Mucosa of descending colon (tissue), 3 donors: ENCODE measurements at regions not wholly inside any gene's neighbourhood (a gene's known extent, or its start where the extent isn't known, plus 50 kb on each side); places are given as distances from the start of the nearest gene placed in this dataset.

ENCODE experiments used
- ATAC-seq: fragments of 200-7000 bp; cut with Tn5 transposase; one replicate; pipeline ENCODE4 v1.9.1; 2020; ENCODE audit warnings: mild to moderate bottlenecking, moderate library complexity
- DNase-seq, 3 donors: peaks; one replicate each; pipeline ENCODE4 v3.0.0-alpha.2; 2020
- H3K36me3 ChIP-seq: fragments of 200-600 bp; one replicate; pipeline ENCODE4 v1.8.0; 2021; ENCODE audit warnings: low read depth, mild to moderate bottlenecking
- H3K4me1 ChIP-seq: fragments of 200-600 bp; one replicate; pipeline ENCODE4 v1.8.0; 2021; ENCODE audit warnings: low read depth, mild to moderate bottlenecking
- H3K4me3 ChIP-seq: fragments of 200-600 bp; one replicate; pipeline ENCODE4 v1.8.0; 2021; ENCODE audit warnings: mild to moderate bottlenecking
- H3K9me3 ChIP-seq: fragments of 200-600 bp; one replicate; pipeline ENCODE4 v1.8.0; 2021; ENCODE audit warnings: mild to moderate bottlenecking
- CTCF ChIP-seq: fragments of 200-600 bp; IDR thresholded peaks from one replicate; pipeline ENCODE4 v1.8.0; 2022; ENCODE audit warnings: antibody characterized with exemption, mild to moderate bottlenecking
- intact Hi-C, 2 donors: fragments of 100-400 bp; cut with DNase I in 1 of 2; cut with micrococcal nuclease in 1 of 2; formaldehyde crosslinking; loops; one replicate each; pipeline versions ENCODE4 v1.11.0 to v1.11.1; 2022; cut with DNase I, micrococcal nuclease
- donor health status: DM: no; HTN: no; CAD: no; lungs with moderate emphysema.
- donor health status: DM: no; HTN: no; CAD: no.
- donor health status: DM: no; HTN: yes; CAD: no.

DNA sequence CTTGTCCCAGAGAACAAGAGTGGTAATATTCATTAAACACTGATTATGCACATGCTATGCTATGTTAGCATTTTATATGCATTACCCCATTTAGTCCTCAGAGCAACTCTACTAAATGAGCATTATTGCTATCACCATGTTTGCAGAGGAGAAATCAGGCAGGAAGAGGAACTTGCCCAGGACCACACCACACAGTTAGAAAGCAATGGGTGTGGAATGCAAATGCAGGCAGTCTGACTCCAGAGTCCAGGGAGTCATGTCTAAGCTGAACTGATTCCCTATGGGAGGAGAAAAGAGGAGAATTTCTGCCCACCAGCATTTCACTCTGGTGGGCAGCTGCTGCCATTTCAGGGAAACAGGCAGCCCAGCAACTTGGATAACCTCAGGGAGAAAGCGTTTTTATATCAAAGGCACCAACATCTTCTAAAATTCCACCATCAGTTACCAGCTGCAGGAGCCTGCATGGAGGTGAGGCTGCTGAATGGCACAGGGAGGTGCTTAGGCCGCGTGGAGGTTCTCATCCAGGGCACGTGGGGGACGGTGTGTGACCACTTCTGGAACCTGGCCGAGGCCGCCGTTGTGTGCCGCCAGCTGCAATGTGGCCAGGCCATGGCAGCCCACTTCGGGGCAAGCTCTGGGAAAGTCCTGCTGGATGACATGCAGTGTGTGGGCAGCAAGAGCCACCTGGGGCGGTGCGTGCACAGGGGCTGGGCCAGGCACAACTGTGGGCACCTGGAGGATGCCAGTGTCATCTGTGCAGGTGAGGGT lies 68.2 kb upstream of the C10orf120 start:
- no peak for ATAC-seq
- no peaks in the 10 kb centered on the region for H3K9me3 ChIP-seq

GRCh38 chr10:122765412-122765811 lies 65.8 kb upstream of the C10orf120 start:
- Histone ChIP-seq H3K4me3 (no peak overlapping the region), H3K9me3 (peaks cover 6% of the 10 kb centered on the region), H3K36me3 (no peaks in the 10 kb centered on the region), H3K4me1 (no peaks in the 10 kb centered on the region)
- DNase-seq (no peak), ATAC-seq (no peak)
- TF ChIP-seq CTCF: no peak
- intact Hi-C loops: no loop called here

More for the DNA sequence above, 68.2 kb upstream of the C10orf120 start:
- Histone ChIP-seq H3K36me3 (no peaks in the 10 kb centered on the region), H3K4me1 (no peaks in the 10 kb centered on the region), H3K4me3 (no peak overlapping the region)
- intact Hi-C loops: no loop called here
- peak in 1 of 3 donors; percentile 36 for DNase-seq
- no peak for TF ChIP-seq CTCF

GRCh38 chr10:122756656-122757055 lies 57.0 kb upstream of the C10orf120 start:
- DNase-seq (no peak), ATAC-seq (no peak)
- peaks cover 9% of the 10 kb centered on the region for H3K9me3 ChIP-seq
- TF ChIP-seq CTCF: no peak
- no peaks in the 10 kb centered on the region for H3K36me3 ChIP-seq
- no peak overlapping the region for H3K4me3 ChIP-seq
- no peaks in the 10 kb centered on the region for H3K4me1 ChIP-seq
- intact Hi-C loops: no loop called here

DNA sequence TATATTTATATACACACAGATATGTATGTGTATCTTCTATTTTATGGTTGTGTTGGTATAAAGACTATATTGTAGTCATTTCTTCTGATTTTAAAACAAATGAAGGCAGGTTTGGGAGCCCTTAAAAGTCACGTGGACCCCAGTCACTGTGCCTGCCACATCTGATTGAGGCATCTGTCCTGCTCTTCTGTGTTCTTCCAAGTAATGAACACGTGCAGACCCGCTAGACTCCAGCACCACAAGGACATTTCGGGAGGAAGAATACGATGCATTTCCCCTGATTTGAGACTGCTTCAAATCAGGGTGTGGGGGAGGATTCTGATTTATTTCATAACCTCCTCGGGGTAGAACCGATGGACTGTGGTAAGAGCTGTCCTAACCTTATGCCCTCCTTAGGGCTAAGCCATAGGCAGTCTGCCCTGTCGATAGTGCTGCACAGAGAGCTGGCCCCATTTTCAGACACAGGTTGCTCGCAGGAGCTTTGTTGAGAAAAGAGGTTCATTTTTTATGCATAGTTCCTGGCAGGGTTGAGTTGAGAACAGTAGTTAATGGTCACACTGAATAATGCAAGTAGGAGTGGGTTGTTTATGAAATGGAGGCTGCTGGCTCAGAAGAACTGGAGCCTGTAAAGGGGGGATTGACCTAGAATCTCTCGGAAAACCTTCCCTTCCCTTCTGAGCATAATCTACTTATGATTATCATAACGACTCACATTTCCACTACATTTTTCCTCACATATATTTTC lies 55.0 kb upstream of the C10orf120 start:
- H3K4me1 ChIP-seq: no peaks in the 10 kb centered on the region
- intact Hi-C loops: no loop called here
- peaks cover 9% of the 10 kb centered on the region for H3K9me3 ChIP-seq
- no peak overlapping the region for H3K4me3 ChIP-seq
- DNase-seq (no peak), ATAC-seq (no peak)
- no peaks in the 10 kb centered on the region for H3K36me3 ChIP-seq
- no peak for TF ChIP-seq CTCF

- H3K4me3 ChIP-seq: no peak overlapping the region
- no peak for TF ChIP-seq CTCF
- H3K9me3 ChIP-seq: no peaks in the 10 kb centered on the region
- H3K36me3 ChIP-seq: no peaks in the 10 kb centered on the region
- no peak for DNase-seq
- H3K4me1 ChIP-seq: no peaks in the 10 kb centered on the region
- ATAC-seq: no peak
- intact Hi-C loops: no loop called here
These were observed 50.2 kb upstream of the C10orf120 start for GRCh38 chr10:122749886-122750285.
